ENCODE measurements at regions not wholly inside any gene's neighbourhood (a gene's known extent, or its start where the extent isn't known, plus 50 kb on each side); places are given as distances from the start of the nearest gene placed in this dataset.

- TF ChIP-seq, protein P1, sequence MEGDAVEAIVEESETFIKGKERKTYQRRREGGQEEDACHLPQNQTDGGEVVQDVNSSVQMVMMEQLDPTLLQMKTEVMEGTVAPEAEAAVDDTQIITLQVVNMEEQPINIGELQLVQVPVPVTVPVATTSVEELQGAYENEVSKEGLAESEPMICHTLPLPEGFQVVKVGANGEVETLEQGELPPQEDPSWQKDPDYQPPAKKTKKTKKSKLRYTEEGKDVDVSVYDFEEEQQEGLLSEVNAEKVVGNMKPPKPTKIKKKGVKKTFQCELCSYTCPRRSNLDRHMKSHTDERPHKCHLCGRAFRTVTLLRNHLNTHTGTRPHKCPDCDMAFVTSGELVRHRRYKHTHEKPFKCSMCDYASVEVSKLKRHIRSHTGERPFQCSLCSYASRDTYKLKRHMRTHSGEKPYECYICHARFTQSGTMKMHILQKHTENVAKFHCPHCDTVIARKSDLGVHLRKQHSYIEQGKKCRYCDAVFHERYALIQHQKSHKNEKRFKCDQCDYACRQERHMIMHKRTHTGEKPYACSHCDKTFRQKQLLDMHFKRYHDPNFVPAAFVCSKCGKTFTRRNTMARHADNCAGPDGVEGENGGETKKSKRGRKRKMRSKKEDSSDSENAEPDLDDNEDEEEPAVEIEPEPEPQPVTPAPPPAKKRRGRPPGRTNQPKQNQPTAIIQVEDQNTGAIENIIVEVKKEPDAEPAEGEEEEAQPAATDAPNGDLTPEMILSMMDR (IDR thresholded peaks at IDR 0.05) = no peak
- TF ChIP-seq POLR2A (IDR thresholded peaks at IDR 0.05) = no peak
- DNase-seq (ENCODE audit: low spot score in 2 of 2) = no peak
- intact Hi-C loops (cut with DNase I; ENCODE audit: low total_unique reads) = no loop called here
- H3K4me3 ChIP-seq (ENCODE audit: low read depth, poor library complexity, severe bottlenecking) = no peak overlapping the region
- WGBS, 2 donors = 81 to 88% methylated on average over 2 of the region's 2 CpGs
These were observed 610.0 kb downstream of the LMO4 start for GRCh38 chr1:87938631-87939030.

DNA sequence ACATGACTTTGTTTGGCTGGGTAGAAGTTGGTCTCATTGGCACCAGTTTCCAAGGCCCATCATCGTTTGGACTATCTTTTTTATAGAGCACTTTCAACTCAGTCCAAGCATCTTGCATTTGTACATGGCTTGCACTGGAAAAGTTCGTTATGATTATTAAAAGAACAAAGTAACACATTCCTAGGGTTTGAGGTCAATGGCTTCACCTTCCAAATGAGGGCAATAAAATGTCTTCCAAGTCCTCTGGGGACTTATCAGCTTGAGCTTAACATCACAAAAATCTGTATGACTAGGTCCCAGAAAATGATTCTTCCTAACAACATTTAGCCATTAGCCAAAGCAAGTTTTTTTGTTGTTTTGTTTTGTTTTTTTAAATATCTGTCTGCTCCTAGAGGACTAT, 610.8 kb downstream of the LMO4 start:
- no peak for DNase-seq (ENCODE audit: low spot score in 2 of 2)
- H3K4me3 ChIP-seq (ENCODE audit: low read depth, poor library complexity, severe bottlenecking) = no peak overlapping the region
- TF ChIP-seq, protein P1 (IDR thresholded peaks at IDR 0.05) = no peak
- TF ChIP-seq POLR2A (IDR thresholded peaks at IDR 0.05) = no peak
- intact Hi-C loops (cut with DNase I; ENCODE audit: low total_unique reads) = no loop called here
- WGBS, 2 donors = 32 to 56% methylated on average over 2 of the region's 2 CpGs

DNA sequence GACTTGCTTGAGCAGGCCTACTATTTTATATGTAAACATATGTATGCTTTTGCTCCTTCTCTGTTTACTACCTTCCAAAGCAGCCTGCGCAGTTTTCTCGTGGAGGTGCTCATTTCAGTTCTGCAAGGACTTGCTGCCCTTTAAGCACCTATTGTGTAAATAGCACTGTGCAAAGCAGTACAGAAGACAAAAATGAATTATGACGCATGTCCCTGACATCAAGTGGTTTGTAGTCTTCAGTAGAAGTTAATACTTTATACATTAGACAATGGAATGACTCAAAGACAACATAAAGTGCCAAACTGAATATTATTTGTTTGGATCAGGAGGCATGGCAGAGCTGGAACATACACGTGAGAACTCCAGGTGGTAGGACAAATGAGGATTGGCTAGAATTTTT, 611.7 kb downstream of the LMO4 start:
- intact Hi-C loops (cut with DNase I; ENCODE audit: low total_unique reads) = no loop called here

DNA sequence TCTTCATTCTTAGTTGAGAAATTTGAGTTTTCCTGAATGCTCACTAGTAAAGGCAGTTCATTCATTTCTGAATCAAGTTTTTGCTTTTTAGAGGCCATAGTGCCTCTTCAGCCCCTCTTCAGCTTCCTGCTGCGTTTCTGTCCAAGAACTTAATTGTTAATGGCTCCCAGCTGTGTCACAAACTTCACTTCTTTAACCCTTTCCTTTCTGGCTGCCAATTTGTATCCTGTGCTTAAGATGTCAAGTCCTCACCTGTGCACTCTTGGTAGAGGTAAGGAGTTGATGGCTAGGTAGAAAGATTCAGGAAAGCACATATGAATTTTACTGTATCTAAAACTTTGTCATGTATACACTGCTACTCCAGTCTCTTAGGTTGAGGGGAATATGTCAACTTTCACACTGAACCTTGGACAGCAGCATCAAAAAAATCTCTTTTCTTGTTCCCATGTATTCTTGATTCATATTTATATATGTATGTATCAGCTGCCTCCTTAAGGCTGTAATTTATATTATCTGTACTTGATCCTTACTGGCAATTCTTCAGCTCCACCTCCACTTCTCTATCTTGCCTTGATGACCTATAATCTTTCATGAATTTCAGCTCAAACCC, 612.8 kb downstream of the LMO4 start:
- TF ChIP-seq POLR2A (IDR thresholded peaks at IDR 0.05) = no peak
- TF ChIP-seq, protein P1 (IDR thresholded peaks at IDR 0.05) = no peak
- intact Hi-C loops (cut with DNase I; ENCODE audit: low total_unique reads) = no loop called here
- H3K4me3 ChIP-seq (ENCODE audit: low read depth, poor library complexity, severe bottlenecking) = no peak overlapping the region
- 17 to 19% methylated on average over 1 of the region's 1 CpG for WGBS, 2 donors
- no peak for DNase-seq (ENCODE audit: low spot score in 2 of 2)

More for the DNA sequence above, 611.7 kb downstream of the LMO4 start:
- WGBS, 2 donors = 79 to 84% methylated on average over 4 of the region's 4 CpGs
- no peak for TF ChIP-seq POLR2A (IDR thresholded peaks at IDR 0.05)
- TF ChIP-seq, protein P1 (IDR thresholded peaks at IDR 0.05) = no peak
- DNase-seq (ENCODE audit: low spot score in 2 of 2) = no peak
- no peak overlapping the region for H3K4me3 ChIP-seq (ENCODE audit: low read depth, poor library complexity, severe bottlenecking)

GRCh38 chr1:87942165-87942564, 613.5 kb downstream of the LMO4 start:
- intact Hi-C loops (cut with DNase I; ENCODE audit: low total_unique reads) = no loop called here
- TF ChIP-seq POLR2A (IDR thresholded peaks at IDR 0.05) = no peak
- TF ChIP-seq, protein P1 (IDR thresholded peaks at IDR 0.05) = no peak
- DNase-seq (ENCODE audit: low spot score in 2 of 2) = peak in 1 of 2 donors; percentile 15
- H3K4me3 ChIP-seq (ENCODE audit: low read depth, poor library complexity, severe bottlenecking) = no peak overlapping the region
- 26 to 42% methylated on average over 1 of the region's 1 CpG for WGBS, 2 donors

DNA sequence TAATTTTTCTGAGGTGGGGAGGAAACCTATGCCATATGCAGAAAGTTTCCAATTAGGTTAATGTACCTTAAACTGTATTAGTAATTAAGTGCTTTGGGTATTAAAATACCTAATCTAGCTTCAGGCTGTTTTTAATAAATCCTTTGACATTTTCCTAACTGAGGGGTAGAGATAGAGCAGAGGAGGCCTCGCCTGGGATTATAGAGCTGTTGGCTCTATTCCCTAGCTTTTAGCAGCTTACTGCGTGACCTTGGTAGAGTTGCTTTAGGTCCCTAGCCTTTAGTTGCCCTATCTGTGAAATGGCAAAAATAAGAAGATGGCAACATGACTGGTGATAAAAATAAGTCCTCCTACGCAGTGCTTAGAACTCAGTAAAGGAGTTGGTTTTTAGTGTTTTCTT, 621.0 kb downstream of the LMO4 start:
- intact Hi-C loops (cut with DNase I; ENCODE audit: low total_unique reads) = loop anchor here (10.0 kb wide), 1 partner anchor 655 kb away; no protein-coding TSS in a partner anchor
- WGBS, 2 donors = 49 to 62% methylated on average over 3 of the region's 3 CpGs
- DNase-seq (ENCODE audit: low spot score in 2 of 2) = no peak
- H3K4me3 ChIP-seq (ENCODE audit: low read depth, poor library complexity, severe bottlenecking) = no peak overlapping the region
- TF ChIP-seq, protein P1 (IDR thresholded peaks at IDR 0.05) = no peak
- TF ChIP-seq POLR2A (IDR thresholded peaks at IDR 0.05) = no peak

All from lower leg skin (tissue), 4 donors.